ENCODE measurements at regions not wholly inside any gene's neighbourhood (a gene's known extent, or its start where the extent isn't known, plus 50 kb on each side); places are given as distances from the start of the nearest gene placed in this dataset.

DNA sequence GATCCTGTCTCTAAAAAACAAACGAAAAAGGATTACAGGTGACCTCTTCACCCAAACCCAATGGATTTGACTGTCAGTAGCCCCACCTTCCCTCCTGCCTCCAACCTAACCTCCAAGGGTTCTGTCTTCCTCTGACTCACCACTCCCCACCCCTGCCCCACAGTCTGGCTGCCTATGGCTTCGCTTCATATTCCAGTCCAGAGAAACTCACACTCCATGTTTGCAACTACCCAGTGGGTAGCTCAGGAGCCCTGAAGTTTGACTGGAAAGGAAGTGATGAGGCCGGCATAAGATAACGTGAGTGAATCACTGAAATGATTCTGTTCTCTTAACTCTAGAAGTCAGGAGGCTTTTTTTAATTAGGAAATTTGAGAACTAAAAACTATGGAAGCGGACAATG lies 303.9 kb downstream of the FOXO1 start:
- no peak overlapping the region for H3K27ac ChIP-seq (ENCODE audit: low read depth, low read length)
- H3K9me2 ChIP-seq (replicated peaks; ENCODE audit: control insufficient read depth, low read length), result no peaks in the 10 kb centered on the region
- TF ChIP-seq EZH2phosphoT487 (IDR thresholded peaks at IDR 0.05; ENCODE audit: borderline replicate concordance, low read length), result no peak
- TF ChIP-seq, protein P1, sequence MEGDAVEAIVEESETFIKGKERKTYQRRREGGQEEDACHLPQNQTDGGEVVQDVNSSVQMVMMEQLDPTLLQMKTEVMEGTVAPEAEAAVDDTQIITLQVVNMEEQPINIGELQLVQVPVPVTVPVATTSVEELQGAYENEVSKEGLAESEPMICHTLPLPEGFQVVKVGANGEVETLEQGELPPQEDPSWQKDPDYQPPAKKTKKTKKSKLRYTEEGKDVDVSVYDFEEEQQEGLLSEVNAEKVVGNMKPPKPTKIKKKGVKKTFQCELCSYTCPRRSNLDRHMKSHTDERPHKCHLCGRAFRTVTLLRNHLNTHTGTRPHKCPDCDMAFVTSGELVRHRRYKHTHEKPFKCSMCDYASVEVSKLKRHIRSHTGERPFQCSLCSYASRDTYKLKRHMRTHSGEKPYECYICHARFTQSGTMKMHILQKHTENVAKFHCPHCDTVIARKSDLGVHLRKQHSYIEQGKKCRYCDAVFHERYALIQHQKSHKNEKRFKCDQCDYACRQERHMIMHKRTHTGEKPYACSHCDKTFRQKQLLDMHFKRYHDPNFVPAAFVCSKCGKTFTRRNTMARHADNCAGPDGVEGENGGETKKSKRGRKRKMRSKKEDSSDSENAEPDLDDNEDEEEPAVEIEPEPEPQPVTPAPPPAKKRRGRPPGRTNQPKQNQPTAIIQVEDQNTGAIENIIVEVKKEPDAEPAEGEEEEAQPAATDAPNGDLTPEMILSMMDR (IDR thresholded peaks at IDR 0.05; ENCODE audit: low read depth, low read length, poor library complexity, severe bottlenecking), result no peak
- H3K4me1 ChIP-seq (ENCODE audit: control insufficient read depth, low read length), result peaks cover 11% of the 10 kb centered on the region
- H3K27me3 ChIP-seq (ENCODE audit: control insufficient read depth, low read length), result no peaks in the 10 kb centered on the region
- H3K4me3 ChIP-seq (ENCODE audit: low read length), result no peak overlapping the region
- no peaks in the 10 kb centered on the region for H3K79me2 ChIP-seq (ENCODE audit: control insufficient read depth, low read length)
- H3K9me3 ChIP-seq (ENCODE audit: control insufficient read depth, insufficient read depth, low read length), result no peaks in the 10 kb centered on the region
- no peak overlapping the region for H3K4me2 ChIP-seq (ENCODE audit: low read length)
- no peaks in the 10 kb centered on the region for H4K20me1 ChIP-seq (ENCODE audit: control insufficient read depth, insufficient read depth, low read depth, low read length)
- H3F3A ChIP-seq (ENCODE audit: control insufficient read depth, insufficient read depth), result 0 out of 2 replicates have a peak, but pooled peaks cover 2% of the 10 kb centered on the region
- H3K36me3 ChIP-seq (ENCODE audit: control insufficient read depth, low read length), result no peaks in the 10 kb centered on the region

DNA sequence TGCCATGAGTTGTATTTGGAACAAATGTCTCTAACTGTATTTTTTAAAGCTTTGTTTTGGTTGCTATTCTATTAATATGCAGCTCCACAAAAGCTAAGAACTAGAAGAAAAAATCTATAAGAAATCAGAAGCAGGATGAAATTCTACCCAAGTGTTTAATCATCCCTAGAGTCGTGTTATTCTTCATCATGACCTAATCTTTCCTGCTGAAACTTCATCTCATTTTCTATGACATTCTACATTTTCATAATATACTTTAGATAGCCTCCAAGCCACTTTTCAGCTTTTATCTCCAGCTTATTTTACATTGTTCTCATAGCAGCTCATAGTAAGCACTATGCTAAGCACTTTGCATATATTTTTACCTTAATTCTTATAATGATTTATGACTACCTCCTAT lies 302.8 kb downstream of the FOXO1 start:
- TF ChIP-seq, protein P1 (IDR thresholded peaks at IDR 0.05; ENCODE audit: low read depth, low read length, poor library complexity, severe bottlenecking), result no peak
- TF ChIP-seq EZH2phosphoT487 (IDR thresholded peaks at IDR 0.05; ENCODE audit: borderline replicate concordance, low read length), result no peak
- H3K4me2 ChIP-seq (ENCODE audit: low read length), result no peak overlapping the region
- no peaks in the 10 kb centered on the region for H3K27me3 ChIP-seq (ENCODE audit: control insufficient read depth, low read length)
- no peak overlapping the region for H3K4me3 ChIP-seq (ENCODE audit: low read length)
- H3K36me3 ChIP-seq (ENCODE audit: control insufficient read depth, low read length), result no peaks in the 10 kb centered on the region
- H3F3A ChIP-seq (ENCODE audit: control insufficient read depth, insufficient read depth), result 0 out of 2 replicates have a peak, but pooled peaks cover 2% of the 10 kb centered on the region
- H3K27ac ChIP-seq (ENCODE audit: low read depth, low read length), result no peak overlapping the region
- H3K79me2 ChIP-seq (ENCODE audit: control insufficient read depth, low read length), result no peaks in the 10 kb centered on the region
- no peaks in the 10 kb centered on the region for H4K20me1 ChIP-seq (ENCODE audit: control insufficient read depth, insufficient read depth, low read depth, low read length)
- H3K9me3 ChIP-seq (ENCODE audit: control insufficient read depth, insufficient read depth, low read length), result no peaks in the 10 kb centered on the region
- peaks cover 11% of the 10 kb centered on the region for H3K4me1 ChIP-seq (ENCODE audit: control insufficient read depth, low read length)
- H3K9me2 ChIP-seq (replicated peaks; ENCODE audit: control insufficient read depth, low read length), result no peaks in the 10 kb centered on the region

DNA sequence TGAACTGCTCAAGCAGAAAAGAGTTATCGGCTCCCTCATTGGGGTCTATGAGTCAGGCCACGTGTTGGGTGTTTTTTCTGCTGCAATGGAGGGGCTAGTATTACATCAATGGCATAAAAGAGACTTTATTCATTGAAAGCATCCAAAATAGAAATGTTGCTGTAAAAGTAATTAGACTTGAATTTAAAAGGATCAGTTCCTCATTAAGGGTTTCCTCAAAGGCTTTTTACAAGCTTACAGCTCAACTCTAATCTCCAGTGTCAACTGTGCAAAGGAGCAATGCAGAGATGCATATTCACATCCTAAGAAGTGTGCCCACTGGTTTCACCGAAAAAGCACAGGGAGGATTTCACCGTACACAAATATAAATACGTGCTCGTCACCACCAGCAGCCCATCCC lies 300.3 kb downstream of the FOXO1 start:
- no peaks in the 10 kb centered on the region for H3K27me3 ChIP-seq (ENCODE audit: control insufficient read depth, low read length)
- no peaks in the 10 kb centered on the region for H3K9me2 ChIP-seq (replicated peaks; ENCODE audit: control insufficient read depth, low read length)
- no peak overlapping the region for H3K27ac ChIP-seq (ENCODE audit: low read depth, low read length)
- no peaks in the 10 kb centered on the region for H3K9me3 ChIP-seq (ENCODE audit: control insufficient read depth, insufficient read depth, low read length)
- peaks cover 11% of the 10 kb centered on the region for H3K4me1 ChIP-seq (ENCODE audit: control insufficient read depth, low read length)
- no peaks in the 10 kb centered on the region for H3K36me3 ChIP-seq (ENCODE audit: control insufficient read depth, low read length)
- TF ChIP-seq, protein P1 (IDR thresholded peaks at IDR 0.05; ENCODE audit: low read depth, low read length, poor library complexity, severe bottlenecking), result no peak
- TF ChIP-seq EZH2phosphoT487 (IDR thresholded peaks at IDR 0.05; ENCODE audit: borderline replicate concordance, low read length), result no peak
- no peaks in the 10 kb centered on the region for H4K20me1 ChIP-seq (ENCODE audit: control insufficient read depth, insufficient read depth, low read depth, low read length)
- no peak overlapping the region for H3K4me2 ChIP-seq (ENCODE audit: low read length)
- H3F3A ChIP-seq (ENCODE audit: control insufficient read depth, insufficient read depth), result 0 out of 2 replicates have a peak, but pooled peaks cover 2% of the 10 kb centered on the region
- H3K4me3 ChIP-seq (ENCODE audit: low read length), result no peak overlapping the region
- no peaks in the 10 kb centered on the region for H3K79me2 ChIP-seq (ENCODE audit: control insufficient read depth, low read length)
